Karpas-422 (cell line): ENCODE measurements at regions not wholly inside any gene's neighbourhood (a gene's known extent, or its start where the extent isn't known, plus 50 kb on each side); places are given as distances from the start of the nearest gene placed in this dataset.

Experiments used
- DNase-seq: peaks from one replicate; pipeline ENCODE4 v3.0.0-alpha.2; 2015
- H2AFZ ChIP-seq: fragments of 200-600 bp; sonication (generic); 2 replicates; pipeline ENCODE4 v1.6.1; 2014; ENCODE audit warnings: antibody characterized with exemption, low read length, mixed read lengths
- H3K27ac ChIP-seq: fragments of 200-600 bp; sonication (generic); 2 replicates; pipeline ENCODE4 v1.5.1; 2014; ENCODE audit warnings: mild to moderate bottlenecking, low read length, moderate library complexity
- H3K27me3 ChIP-seq: fragments of 200-600 bp; sonication (generic); 2 replicates; pipeline ENCODE4 v1.6.1; 2014; ENCODE audit warnings: low read length, mixed read lengths
- H3K36me3 ChIP-seq: fragments of 200-600 bp; sonication (generic); 2 replicates; pipeline ENCODE4 v1.6.1; 2014; ENCODE audit warnings: low read length, mixed read lengths; ENCODE audit not compliant: insufficient read depth
- H3K4me1 ChIP-seq: fragments of 200-600 bp; sonication (generic); 2 replicates; pipeline ENCODE4 v1.6.1; 2014; ENCODE audit warnings: mild to moderate bottlenecking, low read length, mixed read lengths
- H3K4me2 ChIP-seq: fragments of 200-600 bp; sonication (generic); 2 replicates; pipeline ENCODE4 v1.6.1; 2014; ENCODE audit warnings: low read length, low read depth, mild to moderate bottlenecking; ENCODE audit not compliant: poor library complexity, severe bottlenecking
- H3K4me3 ChIP-seq: fragments of 200-600 bp; sonication (generic); 2 replicates; pipeline ENCODE4 v1.5.1; 2014; ENCODE audit warnings: mild to moderate bottlenecking, antibody characterized with exemption, low read length, mixed read lengths
- H3K79me2 ChIP-seq: fragments of 200-600 bp; sonication (generic); 2 replicates; pipeline ENCODE4 v1.6.1; 2014; ENCODE audit warnings: mild to moderate bottlenecking, low read length, mixed read lengths
- H3K9ac ChIP-seq: fragments of 200-600 bp; sonication (generic); 2 replicates; pipeline ENCODE4 v1.6.0; 2014; ENCODE audit warnings: low read length
- H3K9me2 ChIP-seq: fragments of 200-600 bp; sonication (generic), shearing (Covaris generic); replicated peaks from 2 replicates; pipeline ENCODE4 v1.6.0; 2014; ENCODE audit warnings: mild to moderate bottlenecking, low read length, moderate library complexity; ENCODE audit not compliant: insufficient read depth
- H3K9me3 ChIP-seq: fragments of 300-700, 200-600 bp; sonication (generic); 2 replicates; pipeline ENCODE4 v1.6.1; 2014; ENCODE audit warnings: low read length, mixed read lengths
- H4K20me1 ChIP-seq: fragments of 200-600 bp; sonication (generic); 2 replicates; pipeline ENCODE4 v1.6.1; 2014; ENCODE audit warnings: mild to moderate bottlenecking, antibody characterized with exemption, low read length, low read depth; ENCODE audit not compliant: insufficient read depth

GRCh38 chr21:38912789-38913119, 107.0 kb downstream of the ETS2 start:
- H3K27me3 ChIP-seq, result no peaks in the 10 kb centered on the region
- H3K36me3 ChIP-seq, result no peaks in the 10 kb centered on the region
- H2AFZ ChIP-seq, result no peak overlapping the region
- no peaks in the 10 kb centered on the region for H3K79me2 ChIP-seq
- no peaks in the 10 kb centered on the region for H3K9me3 ChIP-seq
- no peak for DNase-seq
- no peaks in the 10 kb centered on the region; the same call in 1 of the 2 replicates for H4K20me1 ChIP-seq
- no peak overlapping the region for H3K27ac ChIP-seq
- no peak overlapping the region for H3K9ac ChIP-seq
- H3K4me3 ChIP-seq, result no peak overlapping the region
- H3K9me2 ChIP-seq, result no peaks in the 10 kb centered on the region
- no peak overlapping the region for H3K4me2 ChIP-seq
- peaks cover 31% of the 10 kb centered on the region for H3K4me1 ChIP-seq

DNA sequence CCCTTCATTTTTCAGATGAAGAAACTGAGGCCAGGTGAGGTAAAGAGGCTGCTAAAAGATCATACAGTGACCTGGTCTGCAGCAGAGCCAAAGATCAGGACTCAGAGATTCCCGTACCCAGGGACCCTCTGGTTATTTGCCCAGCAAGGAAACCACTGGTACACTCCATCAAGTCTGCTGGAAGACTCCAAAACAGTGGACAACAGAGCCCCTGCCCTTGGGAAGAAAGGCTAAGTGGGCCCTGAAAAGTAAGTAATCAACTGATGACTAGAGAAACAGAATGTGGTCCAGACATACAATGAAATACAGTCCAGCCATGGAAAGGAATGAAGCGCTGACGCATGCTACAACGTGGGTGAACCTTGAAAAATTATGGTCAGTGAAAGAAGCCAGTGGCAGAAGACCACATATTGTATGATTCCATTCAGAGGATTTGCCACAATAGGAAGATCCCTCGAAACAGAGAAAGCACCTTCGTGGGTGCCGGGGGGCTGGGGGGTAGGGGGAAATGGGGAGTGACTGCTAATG, 106.4 kb downstream of the ETS2 start:
- Histone ChIP-seq H3K27me3 (no peaks in the 10 kb centered on the region), H3K9me2 (no peaks in the 10 kb centered on the region), H3K27ac (no peak overlapping the region), H3K79me2 (no peaks in the 10 kb centered on the region), H2AFZ (no peak overlapping the region), H4K20me1 (no peaks in the 10 kb centered on the region; the same call in 1 of the 2 replicates), H3K4me3 (no peak overlapping the region), H3K36me3 (no peaks in the 10 kb centered on the region), H3K9ac (no peak overlapping the region), H3K9me3 (no peaks in the 10 kb centered on the region), H3K4me2 (no peak overlapping the region), H3K4me1 (peaks cover 31% of the 10 kb centered on the region)
- no peak for DNase-seq

DNA sequence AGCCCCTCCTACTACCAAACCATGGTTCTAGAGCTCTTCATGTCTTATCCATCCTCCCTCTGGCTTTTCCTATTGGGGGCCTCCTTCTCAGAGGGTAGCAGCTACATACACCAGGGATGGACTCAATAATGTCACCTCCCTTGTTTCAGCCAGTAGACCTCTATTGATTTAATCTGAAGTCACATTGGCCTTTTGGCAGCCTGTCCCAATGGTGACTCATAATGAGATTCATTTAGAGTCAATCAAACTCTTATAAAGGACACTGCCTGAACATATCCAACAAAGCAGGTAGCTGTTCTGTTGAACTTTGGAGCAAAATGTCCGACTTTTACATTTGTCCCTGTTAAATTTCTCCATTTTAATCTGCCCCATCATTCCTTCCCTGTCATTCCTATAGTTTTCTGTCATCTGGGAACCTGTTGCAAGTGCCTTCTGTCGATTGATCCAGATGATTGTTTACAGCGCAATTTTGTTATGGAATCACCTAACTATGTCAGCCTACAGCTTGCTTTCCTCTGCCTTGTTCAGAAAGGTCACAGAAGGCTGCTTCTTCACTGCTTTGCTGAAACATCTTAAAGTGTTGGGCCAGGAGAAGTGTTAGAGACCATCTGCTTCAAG, 105.9 kb downstream of the ETS2 start:
- Histone ChIP-seq H3K9me3 (no peaks in the 10 kb centered on the region), H3K27me3 (no peaks in the 10 kb centered on the region), H2AFZ (no peak overlapping the region), H4K20me1 (no peaks in the 10 kb centered on the region; the same call in 1 of the 2 replicates), H3K4me3 (no peak overlapping the region), H3K79me2 (no peaks in the 10 kb centered on the region), H3K4me1 (peaks cover 31% of the 10 kb centered on the region), H3K9me2 (no peaks in the 10 kb centered on the region), H3K36me3 (no peaks in the 10 kb centered on the region), H3K4me2 (peak overlapping the region; percentile 53), H3K9ac (no peak overlapping the region), H3K27ac (no peak overlapping the region)
- no peak for DNase-seq

GRCh38 chr21:38910390-38911067, 104.8 kb downstream of the ETS2 start:
- peak; percentile 73 for DNase-seq
- Histone ChIP-seq H3K9me2 (no peaks in the 10 kb centered on the region), H3K4me1 (peaks cover 31% of the 10 kb centered on the region), H3K79me2 (no peaks in the 10 kb centered on the region), H3K36me3 (no peaks in the 10 kb centered on the region), H3K27ac (no peak overlapping the region), H2AFZ (no peak overlapping the region), H3K27me3 (no peaks in the 10 kb centered on the region), H3K9ac (no peak overlapping the region), H3K4me3 (peak overlapping the region; percentile 36; the same call in 1 of the 2 replicates), H3K4me2 (peak overlapping the region; percentile 53), H4K20me1 (no peaks in the 10 kb centered on the region; the same call in 1 of the 2 replicates), H3K9me3 (no peaks in the 10 kb centered on the region)

GRCh38 chr21:38909929-38910328, 104.2 kb downstream of the ETS2 start:
- H2AFZ ChIP-seq, result no peak overlapping the region
- no peaks in the 10 kb centered on the region for H3K36me3 ChIP-seq
- no peaks in the 10 kb centered on the region; the same call in 1 of the 2 replicates for H4K20me1 ChIP-seq
- peak overlapping the region; percentile 53 for H3K4me2 ChIP-seq
- no peak overlapping the region for H3K27ac ChIP-seq
- peaks cover 32% of the 10 kb centered on the region for H3K4me1 ChIP-seq
- no peak overlapping the region for H3K9ac ChIP-seq
- H3K79me2 ChIP-seq, result no peaks in the 10 kb centered on the region
- no peaks in the 10 kb centered on the region for H3K9me2 ChIP-seq
- DNase-seq, result no peak
- H3K9me3 ChIP-seq, result no peaks in the 10 kb centered on the region
- H3K27me3 ChIP-seq, result no peaks in the 10 kb centered on the region
- no peak overlapping the region for H3K4me3 ChIP-seq

- H3K4me3 ChIP-seq, result no peak overlapping the region
- no peak overlapping the region for H3K27ac ChIP-seq
- no peaks in the 10 kb centered on the region for H3K27me3 ChIP-seq
- no peaks in the 10 kb centered on the region for H3K79me2 ChIP-seq
- H3K9me3 ChIP-seq, result no peaks in the 10 kb centered on the region
- no peaks in the 10 kb centered on the region for H3K9me2 ChIP-seq
- no peak for DNase-seq
- H3K4me1 ChIP-seq, result peaks cover 25% of the 10 kb centered on the region
- H2AFZ ChIP-seq, result no peak overlapping the region
- H3K4me2 ChIP-seq, result no peak overlapping the region
- H3K36me3 ChIP-seq, result no peaks in the 10 kb centered on the region
- no peak overlapping the region for H3K9ac ChIP-seq
- no peaks in the 10 kb centered on the region; the same call in 1 of the 2 replicates for H4K20me1 ChIP-seq
Measured at GRCh38 chr21:38909109-38909508, 103.4 kb downstream of the ETS2 start.

DNA sequence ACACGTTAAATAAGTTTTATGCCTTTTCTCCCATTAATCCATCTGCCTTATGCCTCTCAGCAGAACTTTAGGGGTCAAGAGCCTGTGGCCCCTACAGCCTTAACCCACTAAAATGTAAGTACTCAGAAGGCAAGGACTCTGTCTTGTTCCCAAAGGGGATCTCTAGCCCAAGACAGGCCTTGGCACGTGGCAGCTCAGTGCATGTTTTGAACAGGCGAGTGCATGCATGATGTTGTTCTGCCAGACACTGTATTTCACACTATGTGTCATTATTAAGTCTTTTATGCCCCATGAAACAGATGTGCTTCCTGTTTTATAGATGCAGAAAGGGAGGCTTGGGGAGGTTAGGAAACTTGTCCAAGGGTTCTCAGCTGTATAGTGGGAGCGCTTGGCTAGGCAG, 102.8 kb downstream of the ETS2 start:
- Histone ChIP-seq H4K20me1 (no peaks in the 10 kb centered on the region; the same call in 1 of the 2 replicates), H2AFZ (no peak overlapping the region), H3K9ac (no peak overlapping the region)

GRCh38 chr21:38905752-38906151, 100.0 kb downstream of the ETS2 start:
- H3K79me2 ChIP-seq, result no peaks in the 10 kb centered on the region
- no peak overlapping the region for H3K27ac ChIP-seq
- H3K36me3 ChIP-seq, result no peaks in the 10 kb centered on the region
- no peak overlapping the region for H3K9ac ChIP-seq
- no peak for DNase-seq
- H4K20me1 ChIP-seq, result no peaks in the 10 kb centered on the region
- no peak overlapping the region for H3K4me2 ChIP-seq
- H2AFZ ChIP-seq, result no peak overlapping the region
- no peak overlapping the region for H3K4me3 ChIP-seq
- peaks cover 16% of the 10 kb centered on the region for H3K4me1 ChIP-seq
- H3K9me2 ChIP-seq, result no peaks in the 10 kb centered on the region
- H3K9me3 ChIP-seq, result no peaks in the 10 kb centered on the region
- no peaks in the 10 kb centered on the region for H3K27me3 ChIP-seq

More for the DNA sequence above, 102.8 kb downstream of the ETS2 start:
- Histone ChIP-seq H3K27me3 (no peaks in the 10 kb centered on the region), H3K4me2 (no peak overlapping the region), H3K9me2 (no peaks in the 10 kb centered on the region), H3K4me1 (peaks cover 25% of the 10 kb centered on the region), H3K27ac (no peak overlapping the region), H3K79me2 (no peaks in the 10 kb centered on the region), H3K9me3 (no peaks in the 10 kb centered on the region), H3K36me3 (no peaks in the 10 kb centered on the region), H3K4me3 (no peak overlapping the region)
- no peak for DNase-seq
